NCI-H1694 treated with DMSO at 0.1 percent for 48 hours (cell line): ENCODE measurements at regions not wholly inside any gene's neighbourhood (a gene's known extent, or its start where the extent isn't known, plus 50 kb on each side); places are given as distances from the start of the nearest gene placed in this dataset.
"Not testable (repeated sequence)": the region's sequence is repeated elsewhere in the genome, so short reads cannot be mapped to it uniquely, and the experiment has no call there.

Source experiments
- DNase-seq: peaks from one replicate; lab custom pipeline; 2025; lab: John Stamatoyannopoulos, UW

- DNase-seq: no peak
Measured at GRCh38 chr13:50229960-50230661, 214.9 kb downstream of the KCNRG start.

- DNase-seq: no peak
Measured at GRCh38 chr13:50230662-50230978, 215.4 kb downstream of the KCNRG start.

GRCh38 chr13:50233574-50233973, 218.3 kb downstream of the KCNRG start:
- DNase-seq: not testable (repeated sequence)

- no peak for DNase-seq
Measured at GRCh38 chr13:50235604-50236342, 220.5 kb downstream of the KCNRG start.

- no peak for DNase-seq
Measured at GRCh38 chr13:50236898-50237318, 221.7 kb downstream of the KCNRG start.

GRCh38 chr13:50238922-50239321, 223.7 kb downstream of the KCNRG start:
- no peak for DNase-seq

GRCh38 chr13:50241479-50241878, 226.2 kb downstream of the KCNRG start:
- no peak for DNase-seq

- no peak for DNase-seq
Measured at GRCh38 chr13:50243931-50244330, 228.7 kb downstream of the KCNRG start.

- no peak for DNase-seq
Measured at GRCh38 chr13:50244355-50244712, 229.1 kb downstream of the KCNRG start.

- no peak for DNase-seq
Measured at GRCh38 chr13:50244713-50245574, 229.7 kb downstream of the KCNRG start.

GRCh38 chr13:50247223-50247622, 232.0 kb downstream of the KCNRG start:
- DNase-seq: no peak

- no peak for DNase-seq
Measured at GRCh38 chr13:50248516-50249143, 233.4 kb downstream of the KCNRG start.

- DNase-seq: no peak
Measured at GRCh38 chr13:50249144-50249521, 233.9 kb downstream of the KCNRG start.

- no peak for DNase-seq
Measured at GRCh38 chr13:50250401-50250800, 235.2 kb downstream of the KCNRG start.

GRCh38 chr13:50255639-50256038, 240.4 kb downstream of the KCNRG start:
- no peak for DNase-seq

GRCh38 chr13:50256536-50257321, 241.5 kb downstream of the KCNRG start:
- DNase-seq: not testable (repeated sequence)

- DNase-seq: no peak
Measured at GRCh38 chr13:50257646-50258045, 242.4 kb downstream of the KCNRG start.

- DNase-seq: no peak
Measured at GRCh38 chr13:50261130-50261901, 246.1 kb downstream of the KCNRG start.

- no peak for DNase-seq
Measured at GRCh38 chr13:50267066-50267465, 251.8 kb downstream of the KCNRG start.

- DNase-seq: no peak
Measured at GRCh38 chr13:50267917-50268316, 252.7 kb downstream of the KCNRG start.

GRCh38 chr13:50268500-50268899, 253.3 kb downstream of the KCNRG start:
- no peak for DNase-seq
